GM19455 (cell line): ENCODE measurements at regions not wholly inside any gene's neighbourhood (a gene's known extent, or its start where the extent isn't known, plus 50 kb on each side); places are given as distances from the start of the nearest gene placed in this dataset.
"Not testable (repeated sequence)": the region's sequence is repeated elsewhere in the genome, so short reads cannot be mapped to it uniquely, and the experiment has no call there.

Experiments
- ATAC-seq: cut with Tn5 transposase; IDR thresholded peaks from one replicate; pipeline ENCODE4 v1.9.1; 2021; ENCODE audit not compliant: unreplicated experiment

DNA sequence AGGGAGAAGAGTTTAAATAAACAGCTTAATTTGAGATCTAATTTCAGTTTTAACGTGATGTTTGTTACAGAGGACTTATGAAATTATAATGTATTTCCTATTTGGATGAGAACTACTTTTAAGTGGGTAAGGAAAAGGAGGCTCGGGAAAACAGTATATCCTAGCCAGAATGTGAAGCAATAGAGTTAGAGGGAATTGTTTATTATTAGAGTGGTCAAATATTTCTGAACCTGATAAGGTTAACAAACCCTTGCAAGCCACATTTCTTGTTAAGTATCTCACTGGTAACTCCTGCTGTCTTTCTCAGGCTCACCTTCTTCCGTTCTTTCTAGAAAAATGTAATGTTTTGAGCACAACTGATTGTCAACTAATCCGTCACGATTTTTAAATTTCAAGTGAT lies 335.1 kb upstream of the MBL2 start:
- ATAC-seq = no peak

DNA sequence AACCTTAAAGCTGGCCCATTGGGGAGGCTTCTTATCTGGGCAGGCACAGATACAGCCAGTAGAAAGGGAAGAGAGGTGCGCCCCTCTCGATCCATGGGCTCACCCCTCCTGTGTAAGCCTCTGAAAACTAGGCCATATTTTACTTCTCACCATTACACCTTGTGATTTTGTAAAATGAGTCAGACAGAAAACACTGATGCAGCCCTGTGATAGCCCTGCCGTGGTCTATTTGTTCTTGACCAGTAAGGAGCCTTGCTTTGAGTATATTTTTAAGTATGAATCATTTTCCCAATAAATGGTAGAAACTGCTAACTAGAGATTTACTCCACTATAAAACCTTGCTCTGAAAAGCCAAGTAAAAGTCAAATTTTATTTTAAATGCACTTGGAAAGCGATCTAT lies 329.8 kb upstream of the MBL2 start:
- no peak for ATAC-seq

DNA sequence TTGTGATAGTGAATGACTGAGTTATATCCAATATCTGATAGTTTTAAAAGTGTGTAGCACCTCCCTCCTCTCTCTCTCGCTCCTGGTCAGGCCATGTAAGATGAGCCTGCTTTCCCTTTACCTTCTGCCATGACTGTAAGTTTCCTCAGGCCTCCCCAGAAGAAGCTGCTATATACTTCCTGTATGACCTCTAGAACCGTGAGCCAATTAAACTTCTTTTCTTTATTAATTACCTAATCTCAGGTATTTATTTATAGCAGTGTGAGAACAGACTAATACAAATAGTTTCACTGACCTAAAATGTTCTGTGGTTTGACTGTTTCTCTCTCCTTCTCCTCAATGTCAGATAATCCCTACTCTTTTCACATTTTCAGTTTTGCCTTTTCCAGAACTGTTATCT lies 321.3 kb upstream of the MBL2 start:
- no peak for ATAC-seq

DNA sequence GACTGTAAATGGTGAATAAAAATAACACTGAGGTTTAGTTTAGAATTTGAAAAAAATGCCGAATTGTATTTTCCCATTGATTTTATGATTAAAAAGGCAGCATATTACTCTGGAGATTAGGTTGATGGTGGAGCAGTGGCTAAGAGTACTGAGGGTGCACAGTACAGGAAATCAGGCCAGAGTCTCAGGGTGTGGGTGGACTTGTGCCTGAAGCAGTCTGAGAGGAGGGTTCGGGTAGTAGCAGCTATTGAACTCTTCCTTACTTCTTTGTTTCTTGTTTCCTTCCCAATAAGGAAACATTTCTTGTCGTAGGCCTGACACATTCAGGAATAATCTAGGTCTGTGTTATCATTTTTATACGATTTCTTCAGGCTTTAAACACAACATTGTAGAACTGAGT lies 319.0 kb upstream of the MBL2 start:
- no peak for ATAC-seq

DNA sequence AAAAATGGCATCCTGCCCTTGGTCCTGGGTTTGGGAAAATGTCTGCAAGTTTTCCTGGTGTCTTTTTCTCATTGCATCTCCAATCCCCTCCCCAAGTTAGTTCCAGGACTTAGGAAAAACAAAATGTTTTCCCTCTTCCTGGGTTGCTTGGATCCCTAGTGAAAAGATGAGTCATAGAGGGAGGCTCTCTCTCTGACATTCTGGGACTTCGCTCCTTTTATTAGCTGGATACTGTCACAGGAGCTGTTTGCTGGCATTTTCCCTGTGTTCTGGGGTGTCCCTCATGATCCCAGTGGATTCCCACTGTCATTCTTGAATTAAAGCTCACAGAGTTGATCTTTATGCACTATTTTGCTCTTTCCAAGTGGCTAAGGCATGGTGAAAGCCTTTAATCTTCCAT lies 316.4 kb upstream of the MBL2 start:
- no peak for ATAC-seq

DNA sequence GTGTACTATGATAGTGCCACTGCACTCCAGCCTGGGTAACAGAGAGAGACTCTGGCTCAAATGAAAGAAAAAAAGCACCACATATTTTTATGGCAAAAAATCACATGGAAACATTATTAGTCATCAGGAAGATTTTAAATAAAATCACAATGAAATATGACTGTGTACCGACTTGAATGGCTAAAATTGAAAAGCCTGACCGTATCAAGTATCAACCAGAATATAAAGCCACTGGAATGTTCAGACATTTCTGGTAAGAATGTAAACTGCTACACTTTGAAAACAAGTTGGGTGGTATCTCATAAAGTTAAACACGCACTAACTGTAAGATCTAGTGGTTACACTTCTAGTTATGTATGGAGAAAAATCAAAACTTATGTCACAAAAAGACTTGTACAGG lies 306.7 kb upstream of the MBL2 start:
- ATAC-seq = no peak

DNA sequence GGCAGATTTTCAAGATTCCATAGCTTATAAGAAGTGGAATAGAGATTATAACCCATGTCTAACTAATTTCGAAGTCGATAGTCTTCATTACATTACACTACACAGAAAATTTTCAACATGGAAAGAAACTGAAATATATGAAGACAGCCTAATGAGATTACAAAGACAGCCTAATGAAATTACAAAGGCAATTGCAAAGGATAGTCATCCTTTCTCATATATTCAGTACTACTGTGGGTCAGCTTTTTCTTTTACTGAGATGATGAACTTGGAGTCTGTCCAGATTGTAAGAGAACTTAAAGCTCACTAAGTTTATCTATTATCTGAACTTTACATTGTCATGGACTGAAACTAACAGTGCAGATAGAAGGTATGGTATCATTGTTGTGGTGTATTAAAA lies 304.4 kb upstream of the MBL2 start:
- no peak for ATAC-seq

DNA sequence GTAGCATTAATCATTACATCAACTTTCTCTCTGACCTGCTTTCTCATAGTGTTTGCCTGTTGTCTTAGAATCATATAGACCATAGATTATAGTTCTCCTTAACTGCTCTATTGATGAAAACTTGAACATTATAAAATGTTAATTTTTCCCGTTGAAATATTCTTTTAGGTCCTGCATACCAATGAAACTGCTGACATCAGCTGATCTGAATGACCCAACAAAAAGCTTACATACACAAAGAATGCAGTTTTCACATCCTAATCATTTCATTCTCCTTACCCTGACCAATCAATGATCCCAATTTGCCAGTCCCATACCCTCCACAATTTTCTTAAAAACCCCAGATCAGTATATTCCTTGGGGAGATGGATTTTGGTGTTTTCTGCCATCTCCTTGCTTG lies 302.9 kb upstream of the MBL2 start:
- no peak for ATAC-seq

DNA sequence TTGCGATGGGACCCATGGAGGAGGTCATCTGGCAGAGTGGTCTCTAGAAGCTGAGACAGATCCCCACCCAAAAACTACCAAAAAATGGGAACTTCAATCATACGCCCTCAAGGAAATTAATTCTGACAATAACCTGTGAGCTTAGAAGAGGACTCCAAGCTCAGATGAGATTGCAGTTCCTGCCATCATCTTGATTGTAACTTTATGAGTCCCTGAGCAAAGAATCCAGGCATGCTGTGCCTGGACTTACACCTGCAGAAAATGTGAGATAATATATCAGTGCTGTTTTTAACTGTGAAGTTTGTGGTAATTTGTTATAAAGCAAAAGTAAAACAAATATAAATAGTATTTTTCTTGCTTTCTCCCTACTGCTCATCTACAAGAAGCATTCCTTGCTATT lies 299.6 kb upstream of the MBL2 start:
- ATAC-seq = no peak

DNA sequence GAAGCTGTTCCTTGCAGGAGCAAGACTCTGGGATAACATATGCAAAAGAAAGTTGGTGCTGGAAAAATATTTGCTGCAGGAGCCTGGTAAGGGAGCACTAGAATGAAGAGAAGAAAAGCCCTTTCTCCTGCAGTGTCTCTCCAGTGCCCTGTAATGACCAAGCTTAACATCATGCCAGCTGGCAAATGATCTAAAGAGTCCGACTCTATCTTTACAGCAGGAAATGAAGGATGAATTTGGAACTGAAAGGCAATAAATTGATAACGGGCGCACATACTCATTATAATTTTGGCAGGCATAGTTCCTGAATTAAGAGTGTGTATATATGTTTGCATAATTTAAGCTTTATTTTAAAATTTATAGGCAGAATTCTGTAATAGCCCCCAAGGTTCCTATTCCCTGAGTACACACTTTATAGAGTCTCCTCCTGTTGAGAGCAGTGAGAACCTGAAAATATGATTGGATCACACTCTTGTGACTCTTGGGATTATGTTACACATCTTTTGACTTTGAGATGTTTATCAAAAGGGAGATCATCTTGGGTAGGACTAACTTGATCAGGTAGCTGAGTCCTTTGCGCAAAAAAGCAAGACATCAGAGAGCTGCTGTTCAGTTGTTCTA lies 299.0 kb upstream of the MBL2 start:
- ATAC-seq = no peak

DNA sequence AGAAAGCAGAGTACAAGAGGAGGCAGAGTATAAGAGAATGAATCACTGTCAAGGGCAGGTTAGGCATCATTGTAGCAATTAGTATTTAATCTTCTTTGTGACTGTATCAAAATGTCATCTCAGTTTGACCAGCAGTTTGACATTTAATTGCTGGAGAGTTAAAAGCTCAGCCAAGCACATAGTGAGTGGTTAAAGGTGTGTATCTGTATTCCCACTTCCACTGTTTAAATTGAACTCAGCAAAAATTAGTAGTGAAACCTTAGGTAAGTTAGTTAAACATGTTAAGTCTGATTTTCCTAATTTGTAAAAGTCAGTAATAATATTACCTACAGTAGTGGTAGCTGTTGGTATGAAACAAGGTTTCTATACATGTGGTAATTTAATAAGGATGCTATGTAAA lies 296.4 kb upstream of the MBL2 start:
- no peak for ATAC-seq

DNA sequence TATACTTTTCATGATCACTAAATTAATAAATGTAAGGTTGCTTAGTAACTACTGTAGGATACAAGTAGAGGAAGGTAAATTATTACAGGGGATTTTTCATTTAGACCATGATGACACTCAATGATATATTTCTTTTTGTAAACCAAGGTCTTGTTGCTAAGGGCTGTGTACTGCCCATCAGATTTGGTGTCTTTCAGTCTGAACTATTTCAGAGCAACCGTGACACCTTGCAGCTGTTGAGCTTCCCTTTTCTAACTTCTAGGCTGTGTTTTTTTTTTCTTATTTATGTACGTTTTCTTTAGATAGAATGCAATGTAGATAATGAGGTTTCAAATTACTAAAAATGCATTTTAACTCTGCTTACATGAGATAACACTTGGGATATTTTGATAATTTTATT lies 292.0 kb upstream of the MBL2 start:
- ATAC-seq = no peak

DNA sequence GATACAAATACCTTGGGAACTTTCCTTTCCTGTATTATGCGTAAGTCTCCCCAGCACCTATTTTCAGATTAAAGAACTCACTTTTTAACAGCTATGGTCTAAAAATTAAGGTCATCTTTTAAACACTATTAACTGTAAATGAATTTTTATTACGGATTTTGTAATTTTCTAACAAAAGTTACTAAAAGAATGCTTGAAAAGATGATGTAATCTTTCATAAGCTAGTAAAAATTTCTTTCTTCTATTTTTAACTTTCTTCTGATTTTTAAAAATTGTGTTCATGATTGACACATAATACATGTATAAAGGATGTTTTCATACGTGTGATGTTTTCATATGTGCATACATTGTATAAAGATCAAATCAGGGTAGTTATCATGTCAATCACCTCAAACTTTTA lies 291.2 kb upstream of the MBL2 start:
- ATAC-seq = no peak

DNA sequence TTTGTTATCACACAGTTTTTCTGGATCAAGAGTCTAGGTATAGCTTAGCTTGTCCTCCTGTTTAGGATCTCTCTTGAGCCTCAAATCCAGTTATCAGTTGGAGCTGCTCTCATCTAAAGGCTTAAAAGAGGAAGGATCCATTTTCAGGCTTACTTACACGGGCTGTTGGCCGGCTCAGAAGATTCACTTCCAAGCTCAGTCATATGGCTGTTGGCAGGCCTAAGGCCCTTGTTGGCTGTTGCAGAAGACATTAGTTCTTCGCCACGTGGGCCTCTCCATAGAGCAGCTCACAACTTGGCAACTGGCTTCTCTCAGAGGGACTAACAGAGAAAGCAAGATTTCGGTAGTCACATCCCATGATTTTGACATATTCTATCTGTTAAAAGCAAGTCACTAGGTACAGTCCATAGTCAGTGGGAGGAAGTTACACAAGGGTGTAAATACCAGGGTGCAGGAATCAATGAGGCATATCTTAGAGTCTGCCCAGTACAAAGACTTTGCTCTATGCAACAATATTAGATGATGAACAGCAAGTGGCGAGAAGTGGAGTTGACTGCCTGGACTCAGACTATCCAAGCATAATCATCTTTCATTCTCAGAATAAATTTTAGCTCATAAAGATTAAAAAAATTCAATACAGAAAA lies 280.1 kb upstream of the MBL2 start:
- ATAC-seq = no peak

DNA sequence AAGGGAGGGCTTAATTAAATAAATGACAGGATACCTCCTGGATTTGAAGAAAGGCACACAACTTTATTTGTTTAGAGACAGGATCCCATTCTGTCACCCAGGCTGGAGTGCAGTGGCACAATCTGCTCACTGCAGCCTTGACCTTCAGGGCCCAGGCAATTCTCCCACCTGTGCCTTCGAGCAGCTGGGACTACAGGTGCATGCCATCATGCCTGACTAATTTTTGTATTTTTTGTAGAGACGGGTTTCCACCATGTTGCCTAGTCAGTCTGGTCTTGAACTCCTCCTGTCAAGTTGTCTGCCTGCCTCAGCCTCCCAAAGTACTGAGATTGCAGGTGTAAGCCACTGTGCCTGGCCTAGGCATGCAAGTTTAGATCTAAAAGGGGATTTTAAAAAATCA lies 272.7 kb upstream of the MBL2 start:
- no peak for ATAC-seq

DNA sequence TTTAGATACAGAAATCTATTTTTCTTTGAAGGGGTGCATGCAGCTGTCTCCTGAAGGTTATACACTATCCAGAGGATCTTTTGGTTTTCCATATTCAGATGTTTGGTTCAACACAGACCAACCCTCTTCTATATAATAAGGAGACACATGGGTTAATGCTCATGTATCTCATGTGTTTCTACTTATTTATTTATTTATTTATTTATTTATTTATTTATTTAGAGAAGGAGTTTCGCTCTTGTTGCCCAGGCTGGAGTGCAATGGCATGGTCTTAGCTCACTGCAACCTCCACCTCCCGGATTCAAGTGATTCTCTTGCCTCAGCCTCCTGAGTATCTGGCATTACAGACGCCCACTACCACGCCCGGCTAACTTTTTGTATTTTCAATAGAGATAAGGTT lies 263.2 kb upstream of the MBL2 start:
- ATAC-seq = not testable (repeated sequence)

DNA sequence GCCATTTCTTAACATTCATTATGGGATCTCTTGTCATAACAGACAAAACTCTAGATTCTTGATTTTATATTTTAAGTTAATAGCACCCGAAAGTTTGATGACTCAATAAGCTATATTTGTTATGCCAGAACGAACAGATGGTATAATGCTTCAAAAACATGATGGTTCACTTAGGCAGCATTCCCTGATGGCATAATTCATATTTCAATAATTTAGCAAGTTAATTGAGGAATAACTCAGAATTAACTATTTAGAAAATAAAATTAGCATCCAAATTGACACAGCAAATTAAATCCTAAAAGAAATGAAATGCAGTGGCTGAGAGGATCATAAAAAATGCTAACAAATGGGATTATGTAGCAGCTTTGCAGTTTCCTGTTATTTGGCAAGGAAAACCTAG lies 260.8 kb upstream of the MBL2 start:
- ATAC-seq = no peak

DNA sequence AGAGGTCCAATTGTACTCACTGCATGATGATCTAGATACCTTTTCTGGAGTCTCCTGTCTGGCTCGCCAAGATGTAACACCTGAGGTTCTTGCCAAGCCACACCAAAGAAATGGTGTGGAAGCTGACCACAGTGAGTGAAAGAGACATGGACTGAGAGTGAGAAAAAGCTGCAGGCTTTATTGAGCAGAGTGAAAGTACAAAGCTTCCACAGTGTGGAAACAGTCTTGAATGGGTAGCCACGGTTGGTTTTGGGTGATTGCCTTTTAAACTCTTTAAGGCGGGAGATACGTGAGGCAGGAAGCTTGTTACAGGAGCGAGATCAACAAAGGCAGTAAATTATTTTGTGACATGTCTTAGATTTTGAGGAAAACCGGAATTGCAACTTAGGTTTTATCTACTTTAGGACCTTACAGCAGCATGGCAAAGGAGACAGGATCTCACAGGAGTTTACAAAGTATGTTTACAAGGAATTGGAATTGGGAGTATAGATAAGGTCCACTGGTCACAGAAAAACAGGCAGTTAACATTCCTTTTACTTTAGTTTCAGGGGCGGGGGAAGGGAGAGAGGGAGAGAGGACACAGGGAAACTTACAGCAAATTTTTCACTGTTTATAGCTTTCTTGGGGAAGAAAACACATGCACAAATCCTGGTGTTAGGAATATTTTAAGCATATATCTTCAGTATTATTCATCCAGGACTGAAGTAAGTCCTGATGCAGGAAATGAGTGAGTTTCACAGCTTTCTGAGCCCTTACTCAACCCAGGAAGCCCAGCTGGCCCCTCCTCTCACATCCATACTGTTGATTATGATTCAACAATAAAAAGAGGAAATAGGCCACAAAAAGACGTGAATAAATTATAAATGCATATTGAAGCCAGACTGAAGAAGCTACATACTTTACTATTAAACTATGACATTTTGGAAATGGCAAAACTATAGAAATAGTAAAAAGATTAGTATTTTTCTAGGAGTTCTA lies 257.6 kb upstream of the MBL2 start:
- not testable (repeated sequence) for ATAC-seq

DNA sequence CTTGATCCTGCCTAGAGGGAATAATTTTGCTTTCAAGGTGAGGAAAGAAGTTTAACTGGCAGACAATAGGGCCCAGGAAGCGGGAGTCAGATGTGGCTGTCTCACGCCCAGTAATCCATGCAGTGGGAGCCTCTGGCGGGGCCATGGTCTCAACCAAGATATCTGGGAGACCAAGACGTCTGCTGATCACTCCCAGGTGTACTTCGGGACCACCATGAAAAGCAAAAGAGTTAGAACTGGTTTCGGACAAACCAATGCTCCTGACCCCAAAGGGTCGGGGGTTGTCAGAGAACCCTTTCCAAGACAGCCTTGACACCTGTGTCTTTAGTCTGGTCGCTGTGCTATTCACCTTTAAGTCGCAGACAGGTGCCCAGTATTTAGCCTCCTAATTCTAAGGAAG lies 256.9 kb upstream of the MBL2 start:
- no peak for ATAC-seq

DNA sequence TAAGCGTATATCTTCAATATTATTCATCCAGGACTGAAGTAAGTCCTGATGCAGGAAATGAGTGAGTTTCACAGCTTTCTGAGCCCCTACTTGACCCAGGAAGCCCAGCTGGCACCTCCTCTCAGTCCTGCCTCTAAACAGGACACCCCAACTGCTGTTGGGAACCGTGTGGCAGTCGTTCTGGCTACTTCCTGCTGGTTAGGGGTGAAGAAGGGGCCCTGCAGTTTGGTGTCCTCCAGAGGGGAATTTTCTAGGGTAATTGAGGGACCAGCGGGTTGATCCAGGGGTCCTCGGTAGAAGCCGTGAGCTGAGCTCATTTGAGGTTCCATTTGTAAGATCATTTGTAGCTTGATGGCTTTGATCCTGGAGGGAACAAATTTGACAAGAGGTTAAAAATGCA lies 253.2 kb upstream of the MBL2 start:
- ATAC-seq = not testable (repeated sequence)

DNA sequence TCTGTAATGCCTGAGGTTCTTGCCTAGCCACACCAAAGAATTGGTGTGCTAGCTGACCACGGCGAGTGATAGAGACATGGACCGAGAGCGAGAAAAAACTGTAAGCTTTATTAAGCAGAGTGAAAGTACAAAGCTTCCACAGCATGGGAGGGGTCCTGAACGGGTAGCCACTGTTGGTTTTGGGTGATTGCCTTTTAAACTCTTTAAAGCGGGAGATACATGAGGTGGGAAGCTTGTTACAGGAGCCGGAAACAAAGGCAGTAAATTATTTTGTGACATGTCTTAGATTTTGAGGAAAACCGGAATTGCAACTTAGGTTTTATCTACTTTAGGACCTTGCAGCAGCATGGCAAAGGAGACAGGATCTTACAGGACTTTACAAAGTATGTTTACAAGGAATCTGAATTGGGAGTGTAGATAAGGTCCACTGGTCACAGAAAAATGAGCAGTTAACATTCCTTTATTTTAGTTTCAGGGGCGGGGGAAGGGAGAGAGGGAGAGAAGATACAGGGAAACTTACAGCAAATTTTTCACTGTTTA lies 252.7 kb upstream of the MBL2 start:
- ATAC-seq = no peak

DNA sequence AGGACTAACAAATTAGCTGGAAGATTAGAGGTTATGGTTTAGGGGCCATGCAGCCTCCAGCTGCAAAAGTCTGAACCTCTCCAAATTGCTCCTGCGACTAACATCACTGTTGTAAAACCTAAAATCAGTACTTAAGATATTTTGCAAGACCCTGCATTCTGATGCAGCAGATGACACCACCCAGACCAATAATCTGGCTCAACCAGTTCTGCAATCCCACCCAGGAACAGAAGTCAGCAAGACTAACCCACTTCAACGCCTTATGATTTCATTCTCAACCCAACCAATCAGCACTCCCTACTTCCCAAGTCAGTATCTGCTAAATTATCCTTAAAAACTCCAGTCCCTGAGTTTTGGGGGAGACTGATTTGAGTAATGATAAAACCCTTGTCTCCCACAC lies 250.8 kb upstream of the MBL2 start:
- ATAC-seq = no peak
